ENCODE measurements at regions not wholly inside any gene's neighbourhood (a gene's known extent, or its start where the extent isn't known, plus 50 kb on each side); places are given as distances from the start of the nearest gene placed in this dataset.

DNA sequence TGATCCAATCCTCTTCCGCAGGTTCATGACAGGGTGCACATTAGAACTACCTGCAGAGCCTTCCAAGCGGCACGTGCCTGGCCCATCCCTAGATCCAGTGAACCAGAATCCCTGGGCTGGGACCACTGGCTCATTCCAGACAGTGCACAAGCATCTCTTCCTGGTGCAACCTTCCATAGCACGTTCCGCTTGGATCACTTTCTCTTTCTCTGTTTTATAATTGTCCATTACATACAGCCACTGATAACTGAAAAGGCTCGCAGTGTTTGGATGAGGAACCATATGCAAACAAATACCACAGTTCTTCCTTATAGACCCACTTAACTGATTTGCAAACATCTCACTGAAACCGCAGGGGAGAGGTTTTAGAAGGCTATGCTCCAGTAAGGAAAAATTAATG is 59.6 kb upstream of the DDR1 start:
- no peak overlapping the region for H3K4me3 ChIP-seq (ENCODE audit: low read depth, low read length)
- TF ChIP-seq, protein P1, sequence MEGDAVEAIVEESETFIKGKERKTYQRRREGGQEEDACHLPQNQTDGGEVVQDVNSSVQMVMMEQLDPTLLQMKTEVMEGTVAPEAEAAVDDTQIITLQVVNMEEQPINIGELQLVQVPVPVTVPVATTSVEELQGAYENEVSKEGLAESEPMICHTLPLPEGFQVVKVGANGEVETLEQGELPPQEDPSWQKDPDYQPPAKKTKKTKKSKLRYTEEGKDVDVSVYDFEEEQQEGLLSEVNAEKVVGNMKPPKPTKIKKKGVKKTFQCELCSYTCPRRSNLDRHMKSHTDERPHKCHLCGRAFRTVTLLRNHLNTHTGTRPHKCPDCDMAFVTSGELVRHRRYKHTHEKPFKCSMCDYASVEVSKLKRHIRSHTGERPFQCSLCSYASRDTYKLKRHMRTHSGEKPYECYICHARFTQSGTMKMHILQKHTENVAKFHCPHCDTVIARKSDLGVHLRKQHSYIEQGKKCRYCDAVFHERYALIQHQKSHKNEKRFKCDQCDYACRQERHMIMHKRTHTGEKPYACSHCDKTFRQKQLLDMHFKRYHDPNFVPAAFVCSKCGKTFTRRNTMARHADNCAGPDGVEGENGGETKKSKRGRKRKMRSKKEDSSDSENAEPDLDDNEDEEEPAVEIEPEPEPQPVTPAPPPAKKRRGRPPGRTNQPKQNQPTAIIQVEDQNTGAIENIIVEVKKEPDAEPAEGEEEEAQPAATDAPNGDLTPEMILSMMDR (IDR thresholded peaks at IDR 0.05; ENCODE audit: insufficient read depth, low read length): no peak
- DNase-seq (ENCODE audit: low read depth): no peak

DNA sequence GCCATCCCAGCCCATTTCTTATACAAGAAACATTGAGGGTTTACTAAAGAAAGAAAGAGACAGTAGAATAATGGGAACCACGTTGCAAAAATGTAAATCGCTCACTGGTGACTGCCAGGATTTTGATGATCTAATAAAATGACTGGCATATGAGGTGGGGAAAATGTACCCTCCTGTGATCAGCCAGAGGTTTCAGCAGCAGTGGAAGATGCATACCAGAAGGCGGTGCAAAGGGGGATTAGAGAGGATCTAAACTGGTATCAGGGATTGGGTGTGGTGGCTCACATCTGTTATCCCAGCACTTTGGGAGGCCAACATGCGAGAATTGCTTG is 60.8 kb upstream of the DDR1 start:
- TF ChIP-seq, protein P1 (IDR thresholded peaks at IDR 0.05; ENCODE audit: insufficient read depth, low read length): no peak
- H3K4me3 ChIP-seq (ENCODE audit: low read depth, low read length): no peak overlapping the region
- DNase-seq (ENCODE audit: low read depth): no peak

DNA sequence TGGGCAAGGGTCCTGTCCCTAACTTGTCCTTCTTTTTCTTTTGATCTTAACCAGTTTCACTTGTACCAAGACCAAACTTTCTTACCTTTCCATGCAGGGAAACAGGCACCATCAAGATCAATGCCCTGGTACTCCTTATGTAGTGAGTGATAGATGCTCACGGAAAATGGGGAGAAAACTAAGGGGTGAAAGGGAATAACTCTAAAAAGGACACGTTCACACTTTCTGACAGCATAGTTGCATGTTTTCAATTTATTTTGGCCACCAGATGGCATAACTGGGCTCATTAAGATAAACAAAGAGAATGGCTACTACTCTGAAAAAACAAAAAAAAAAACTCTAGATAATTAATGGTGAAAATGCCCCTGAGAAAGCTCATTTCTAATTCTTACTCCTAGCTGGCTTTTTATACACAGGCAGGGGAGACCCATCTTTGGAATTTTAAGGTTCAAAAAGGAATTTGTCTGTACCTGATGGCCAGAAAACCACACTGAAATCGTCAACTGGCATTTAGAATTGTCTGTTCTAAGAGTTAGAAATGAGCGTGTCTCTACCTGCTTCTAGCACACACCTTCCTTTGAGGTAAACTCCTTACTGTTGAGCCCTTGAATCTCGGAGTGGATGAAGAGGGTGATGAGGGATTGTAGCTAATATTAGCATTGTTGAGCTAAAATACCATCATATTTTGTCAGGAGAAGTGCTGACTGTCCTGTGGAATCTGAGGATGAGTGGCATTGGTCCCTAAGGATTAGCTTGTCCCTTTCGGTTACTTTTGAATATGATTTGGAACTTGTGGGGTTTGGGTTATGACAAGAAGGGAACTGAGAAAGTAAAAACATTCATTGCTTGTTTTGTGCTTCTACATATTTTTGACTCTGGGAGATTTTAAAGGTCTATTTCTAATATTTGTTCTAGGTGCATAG is 62.2 kb upstream of the DDR1 start:
- H3K4me3 ChIP-seq (ENCODE audit: low read depth, low read length): no peak overlapping the region
- peak; percentile 65 for DNase-seq (ENCODE audit: low read depth)
- TF ChIP-seq, protein P1 (IDR thresholded peaks at IDR 0.05; ENCODE audit: insufficient read depth, low read length): peak; percentile 44

DNA sequence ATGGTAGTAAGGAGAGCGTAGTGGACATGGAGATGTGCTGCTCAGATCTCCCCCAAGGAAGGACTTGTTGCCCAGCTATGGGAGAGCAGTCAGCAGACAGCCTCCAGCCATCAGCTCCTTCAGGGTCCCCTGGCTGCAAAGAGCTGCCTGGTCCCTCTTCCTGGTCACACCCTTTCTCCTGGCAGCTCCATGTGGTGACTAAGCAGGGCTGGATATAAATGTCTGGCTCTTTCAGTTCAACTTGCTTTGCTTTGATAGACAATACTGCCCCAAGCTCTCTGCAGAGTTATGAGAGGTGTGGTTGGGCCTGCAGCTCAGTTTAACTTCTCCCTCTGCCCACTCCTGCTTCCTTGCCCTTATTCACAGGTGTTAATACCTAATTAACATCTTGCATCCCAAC is 64.1 kb upstream of the DDR1 start:
- TF ChIP-seq, protein P1 (IDR thresholded peaks at IDR 0.05; ENCODE audit: insufficient read depth, low read length): peak; percentile 28
- DNase-seq (ENCODE audit: low read depth): peak; percentile 92
- no peak overlapping the region for H3K4me3 ChIP-seq (ENCODE audit: low read depth, low read length)

DNA sequence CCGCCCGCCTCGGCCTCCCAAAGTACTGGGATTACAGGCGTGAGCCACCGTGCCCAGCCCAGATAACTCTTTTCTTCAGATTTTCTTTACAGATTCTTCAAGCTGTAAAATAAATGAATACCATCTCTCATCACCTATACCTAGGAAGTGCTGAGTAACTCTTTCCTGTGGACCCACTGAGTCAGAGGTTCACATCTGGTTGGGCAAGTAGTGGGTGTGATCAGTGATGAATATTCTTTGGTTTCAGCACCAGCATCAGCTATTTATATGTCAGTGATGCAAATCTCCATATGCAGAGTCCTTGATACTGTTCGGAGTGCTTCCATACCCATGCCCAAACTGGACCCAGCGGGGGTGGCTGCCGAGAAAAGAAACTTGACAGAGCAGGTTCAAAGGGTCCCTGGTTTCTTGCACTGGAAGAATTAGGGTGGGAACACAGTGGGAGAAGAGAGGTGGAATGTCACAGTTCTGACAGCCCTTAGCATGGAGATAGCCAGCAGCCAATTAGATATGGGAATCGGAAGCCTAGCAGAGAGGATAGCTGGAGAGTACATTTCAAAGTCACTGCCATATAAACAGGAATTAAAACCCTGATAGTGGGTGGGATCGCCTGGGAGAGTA is 64.9 kb upstream of the DDR1 start:
- TF ChIP-seq, protein P1 (IDR thresholded peaks at IDR 0.05; ENCODE audit: insufficient read depth, low read length): no peak
- H3K4me3 ChIP-seq (ENCODE audit: low read depth, low read length): no peak overlapping the region
- DNase-seq (ENCODE audit: low read depth): peak; percentile 37

DNA sequence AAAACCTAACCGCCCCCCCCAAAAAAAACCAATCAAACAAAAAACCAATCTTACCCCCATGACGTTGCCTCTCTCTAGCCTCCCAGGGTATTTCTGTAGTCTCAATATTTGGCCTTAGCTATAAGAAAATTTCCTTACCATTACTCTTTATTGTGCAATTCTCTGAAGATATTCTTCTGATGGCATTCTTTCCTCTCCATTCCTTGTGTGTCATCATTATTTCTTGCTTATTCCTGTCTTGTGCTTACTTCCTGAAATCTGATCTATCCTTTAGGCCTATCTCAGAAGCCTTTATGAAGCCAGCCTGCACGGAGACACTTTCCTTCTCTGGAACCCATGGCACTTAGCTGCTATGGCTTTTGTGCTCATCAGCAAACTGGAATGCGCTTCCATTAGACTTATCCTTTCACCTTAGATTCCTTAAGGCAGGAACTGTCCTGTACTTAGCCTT is 65.9 kb upstream of the DDR1 start:
- DNase-seq (ENCODE audit: low read depth): peak; percentile 91
- TF ChIP-seq, protein P1 (IDR thresholded peaks at IDR 0.05; ENCODE audit: insufficient read depth, low read length): no peak
- H3K4me3 ChIP-seq (ENCODE audit: low read depth, low read length): no peak overlapping the region

All from fibroblast of the aortic adventitia (primary cell).